ENCODE measurements at regions not wholly inside any gene's neighbourhood (a gene's known extent, or its start where the extent isn't known, plus 50 kb on each side); places are given as distances from the start of the nearest gene placed in this dataset.
"Not testable (repeated sequence)": the region's sequence is repeated elsewhere in the genome, so short reads cannot be mapped to it uniquely, and the experiment has no call there.

DNA sequence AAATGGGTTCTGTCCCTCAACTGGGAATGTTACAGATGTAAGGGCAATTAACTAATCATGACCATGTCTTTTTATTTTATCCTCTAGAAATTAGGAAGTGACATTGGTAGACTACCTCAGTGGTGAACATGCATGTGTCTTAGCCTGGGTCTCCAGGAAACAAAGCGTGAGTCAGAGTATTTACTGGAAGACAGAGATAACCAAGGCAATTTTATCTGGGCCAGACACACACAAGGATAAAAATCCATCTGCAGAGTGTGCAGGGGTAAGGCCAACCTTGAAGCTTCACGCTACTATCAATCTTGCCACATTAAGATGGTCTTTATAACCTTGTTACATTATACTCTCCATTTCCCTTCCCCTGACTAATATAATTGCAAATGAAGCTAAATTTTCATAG, 487.5 kb downstream of the SUCLG1 start:
- CTCF ChIA-PET = no interaction called here
- intact Hi-C loops (cut with micrococcal nuclease) = no loop called here
- POLR2A ChIA-PET = no interaction called here
- no peak overlapping the region for H3K27ac Mint-ChIP-seq
- TF ChIP-seq, protein P1, sequence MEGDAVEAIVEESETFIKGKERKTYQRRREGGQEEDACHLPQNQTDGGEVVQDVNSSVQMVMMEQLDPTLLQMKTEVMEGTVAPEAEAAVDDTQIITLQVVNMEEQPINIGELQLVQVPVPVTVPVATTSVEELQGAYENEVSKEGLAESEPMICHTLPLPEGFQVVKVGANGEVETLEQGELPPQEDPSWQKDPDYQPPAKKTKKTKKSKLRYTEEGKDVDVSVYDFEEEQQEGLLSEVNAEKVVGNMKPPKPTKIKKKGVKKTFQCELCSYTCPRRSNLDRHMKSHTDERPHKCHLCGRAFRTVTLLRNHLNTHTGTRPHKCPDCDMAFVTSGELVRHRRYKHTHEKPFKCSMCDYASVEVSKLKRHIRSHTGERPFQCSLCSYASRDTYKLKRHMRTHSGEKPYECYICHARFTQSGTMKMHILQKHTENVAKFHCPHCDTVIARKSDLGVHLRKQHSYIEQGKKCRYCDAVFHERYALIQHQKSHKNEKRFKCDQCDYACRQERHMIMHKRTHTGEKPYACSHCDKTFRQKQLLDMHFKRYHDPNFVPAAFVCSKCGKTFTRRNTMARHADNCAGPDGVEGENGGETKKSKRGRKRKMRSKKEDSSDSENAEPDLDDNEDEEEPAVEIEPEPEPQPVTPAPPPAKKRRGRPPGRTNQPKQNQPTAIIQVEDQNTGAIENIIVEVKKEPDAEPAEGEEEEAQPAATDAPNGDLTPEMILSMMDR (IDR thresholded peaks at IDR 0.05) = no peak
- peaks cover 6% of the 10 kb centered on the region for H3K27me3 Mint-ChIP-seq
- H3K4me1 Mint-ChIP-seq (ENCODE audit: low read depth) = no peaks in the 10 kb centered on the region
- H3K4me3 Mint-ChIP-seq = no peak overlapping the region
- no peak for ATAC-seq
- H3K36me3 Mint-ChIP-seq (ENCODE audit: low read depth) = no peaks in the 10 kb centered on the region
- H3K9me3 Mint-ChIP-seq = peaks cover 2% of the 10 kb centered on the region
- no peak for DNase-seq

GRCh38 chr2:83970217-83970929, 488.7 kb downstream of the SUCLG1 start:
- no peaks in the 10 kb centered on the region for H3K4me1 Mint-ChIP-seq (ENCODE audit: low read depth)
- no peak overlapping the region for H3K27ac Mint-ChIP-seq
- intact Hi-C loops (cut with micrococcal nuclease) = no loop called here
- H3K27me3 Mint-ChIP-seq = peaks cover 6% of the 10 kb centered on the region
- peaks cover 2% of the 10 kb centered on the region for H3K9me3 Mint-ChIP-seq
- H3K36me3 Mint-ChIP-seq (ENCODE audit: low read depth) = no peaks in the 10 kb centered on the region
- ATAC-seq = no peak
- TF ChIP-seq, protein P1 (IDR thresholded peaks at IDR 0.05) = no peak
- ChIA-PET CTCF (no interaction called here), POLR2A (no interaction called here)
- no peak for DNase-seq
- H3K4me3 Mint-ChIP-seq = no peak overlapping the region

DNA sequence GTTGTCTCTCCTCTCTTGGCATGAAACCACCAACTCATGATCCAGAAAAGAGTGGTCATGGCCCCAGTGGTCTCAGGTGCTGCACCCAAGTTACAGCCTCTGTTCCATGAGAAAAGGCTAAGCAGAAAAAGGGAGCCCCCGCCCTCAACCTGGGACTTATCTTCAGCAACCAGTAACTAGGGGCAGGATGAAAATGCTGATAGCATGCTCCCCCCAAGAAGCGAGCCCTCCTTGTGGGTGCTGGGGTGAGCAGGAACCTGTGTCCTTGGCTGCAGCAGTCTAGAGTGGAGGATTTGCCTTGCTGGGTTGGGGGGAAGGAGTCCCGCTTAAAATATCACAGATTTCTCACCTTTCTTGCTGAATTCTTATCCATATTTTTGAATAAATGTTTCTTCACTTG, 490.0 kb downstream of the SUCLG1 start:
- ATAC-seq (no peak), DNase-seq (no peak)
- Mint-ChIP-seq H3K9me3 (peaks cover 2% of the 10 kb centered on the region), H3K27me3 (peaks cover 6% of the 10 kb centered on the region), H3K4me1 (ENCODE audit: low read depth) (no peaks in the 10 kb centered on the region), H3K4me3 (no peak overlapping the region), H3K36me3 (ENCODE audit: low read depth) (no peaks in the 10 kb centered on the region), H3K27ac (no peak overlapping the region)
- ChIA-PET CTCF (no interaction called here), POLR2A (no interaction called here)
- intact Hi-C loops (cut with micrococcal nuclease) = no loop called here
- TF ChIP-seq, protein P1 (IDR thresholded peaks at IDR 0.05) = no peak

DNA sequence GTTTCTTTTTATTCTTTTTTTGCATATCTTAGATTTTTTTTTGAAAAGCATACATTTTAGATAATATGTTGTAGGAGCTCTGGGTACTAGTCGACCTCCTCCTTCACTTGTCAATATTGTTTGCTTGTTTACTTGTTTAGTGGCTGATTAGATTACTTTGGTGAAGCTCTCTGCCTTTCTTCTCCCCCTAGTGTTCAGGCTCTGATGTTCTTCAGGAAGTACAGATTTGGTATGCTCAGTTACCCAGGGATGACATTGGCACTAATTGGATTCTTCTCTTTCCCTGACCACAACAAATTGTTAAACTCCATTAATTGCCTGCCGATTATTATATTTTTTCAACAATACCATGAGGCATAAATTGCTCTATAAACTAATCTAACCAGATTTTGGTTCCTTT, 491.2 kb downstream of the SUCLG1 start:
- ATAC-seq (no peak), DNase-seq (no peak)
- ChIA-PET CTCF (no interaction called here), POLR2A (no interaction called here)
- no peaks in the 10 kb centered on the region for H3K4me1 Mint-ChIP-seq (ENCODE audit: low read depth)
- TF ChIP-seq, protein P1 (IDR thresholded peaks at IDR 0.05) = no peak
- no peak overlapping the region for H3K4me3 Mint-ChIP-seq
- no peaks in the 10 kb centered on the region for H3K36me3 Mint-ChIP-seq (ENCODE audit: low read depth)
- no peak overlapping the region for H3K27ac Mint-ChIP-seq
- intact Hi-C loops (cut with micrococcal nuclease) = no loop called here
- peaks cover 6% of the 10 kb centered on the region for H3K27me3 Mint-ChIP-seq
- H3K9me3 Mint-ChIP-seq = peaks cover 2% of the 10 kb centered on the region

GRCh38 chr2:83966946-83967345, 492.1 kb downstream of the SUCLG1 start:
- DNase-seq; H3K27me3 Mint-ChIP-seq; H3K4me1 Mint-ChIP-seq (ENCODE audit: low read depth); CTCF ChIA-PET; H3K4me3 Mint-ChIP-seq; H3K27ac Mint-ChIP-seq; H3K36me3 Mint-ChIP-seq (ENCODE audit: low read depth); intact Hi-C loops (cut with micrococcal nuclease); ATAC-seq; H3K9me3 Mint-ChIP-seq; POLR2A ChIA-PET: not testable (repeated sequence)

- Mint-ChIP-seq H3K36me3 (ENCODE audit: low read depth) (no peaks in the 10 kb centered on the region), H3K4me1 (ENCODE audit: low read depth) (no peaks in the 10 kb centered on the region), H3K27me3 (no peaks in the 10 kb centered on the region), H3K27ac (no peak overlapping the region), H3K4me3 (no peak overlapping the region), H3K9me3 (no peaks in the 10 kb centered on the region)
- intact Hi-C loops (cut with micrococcal nuclease) = no loop called here
- POLR2A ChIA-PET = no interaction called here
- no peak for ATAC-seq
- TF ChIP-seq, protein P1 (IDR thresholded peaks at IDR 0.05) = no peak
- CTCF ChIA-PET = no interaction called here
- DNase-seq = no peak
Observed at GRCh38 chr2:83961512-83961911, 497.6 kb downstream of the SUCLG1 start.

Data from activated CD8-positive, alpha-beta T cell treated with anti-CD3 and anti-CD28 coated beads for 36 hours (primary cell).